ENCODE measurements at regions not wholly inside any gene's neighbourhood (a gene's known extent, or its start where the extent isn't known, plus 50 kb on each side); places are given as distances from the start of the nearest gene placed in this dataset.
A peak's percentile ranks its signal among the peaks of the same experiment; 100 is the strongest.

DNA sequence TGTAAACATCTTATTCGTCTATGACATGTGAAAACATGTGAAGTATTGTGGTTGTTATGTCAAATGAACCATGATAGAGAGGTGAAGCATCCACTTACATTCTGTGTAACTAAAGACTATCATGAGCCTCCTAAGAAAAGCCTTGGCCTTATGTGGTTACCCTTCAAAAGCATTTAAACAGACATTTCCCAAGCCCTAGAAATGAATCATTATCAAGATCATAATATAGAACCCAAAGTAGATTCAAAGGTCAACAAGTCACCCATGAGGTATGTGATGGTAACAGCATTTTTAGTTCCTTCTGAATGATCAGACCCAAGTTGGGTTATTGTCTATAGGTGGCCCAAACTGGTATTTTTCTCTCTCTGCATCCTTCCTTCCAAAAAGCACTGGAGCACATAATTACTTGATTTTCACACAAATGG lies 408.0 kb downstream of the TBL1XR1 start:
- DNase-seq: peak; percentile 64

DNA sequence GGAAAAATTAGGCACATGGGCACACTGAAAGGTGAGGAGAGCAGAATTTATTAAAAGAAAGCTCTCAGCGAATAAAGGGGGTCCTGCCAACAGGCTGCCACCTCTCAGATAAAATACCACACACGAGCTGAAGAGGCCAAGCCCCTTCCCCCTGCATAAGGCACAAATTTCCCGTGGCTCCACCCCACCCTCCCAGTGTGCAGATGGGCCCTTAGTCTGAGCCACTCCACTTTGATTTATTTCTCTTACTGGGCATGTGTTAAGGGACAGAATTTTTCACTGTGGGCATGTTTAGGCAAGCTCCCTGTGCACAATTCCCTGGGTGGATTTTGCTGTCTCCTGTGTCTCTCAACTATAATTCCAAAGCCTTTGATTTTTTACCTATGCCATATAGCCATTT lies 409.8 kb downstream of the TBL1XR1 start:
- DNase-seq: peak; percentile 10

DNA sequence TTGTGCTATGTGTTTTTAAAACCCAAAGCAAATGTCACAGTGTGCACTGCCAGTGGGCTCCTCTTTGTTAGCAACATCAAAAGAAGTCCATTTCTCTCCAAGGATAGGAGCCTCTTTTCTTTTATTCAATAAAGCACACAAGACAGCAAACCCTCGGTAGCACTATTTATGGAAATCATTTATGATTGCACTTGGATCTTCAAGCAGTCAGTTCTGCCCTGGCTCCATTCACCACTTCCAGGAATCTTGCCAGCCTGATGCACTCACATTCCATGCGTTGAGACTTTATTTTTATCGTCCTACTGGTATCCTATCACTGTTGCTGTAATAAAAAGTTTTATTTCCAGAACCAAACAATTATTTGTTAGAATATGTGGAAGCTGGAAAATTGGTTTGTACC lies 412.1 kb downstream of the TBL1XR1 start:
- DNase-seq: no peak

DNA sequence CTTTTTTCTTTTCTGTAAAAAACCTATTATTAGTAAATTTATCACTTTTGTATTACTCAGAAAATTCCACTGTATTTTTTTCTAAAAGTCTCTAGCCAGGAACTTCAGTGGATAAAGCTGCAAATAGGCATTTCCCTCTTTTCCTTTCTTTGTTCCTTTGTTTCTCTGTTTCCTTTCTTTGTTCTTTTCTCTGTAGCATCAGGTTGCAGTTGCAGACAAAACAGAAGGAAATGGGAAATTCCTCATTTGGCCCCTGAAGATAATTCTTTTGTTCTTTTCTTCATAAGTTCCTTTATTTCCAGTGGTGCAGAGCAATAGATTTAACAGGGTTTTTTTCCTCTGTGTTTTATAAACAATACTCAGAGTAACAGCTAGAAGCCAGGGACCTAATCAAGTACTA lies 416.5 kb downstream of the TBL1XR1 start:
- DNase-seq: no peak

- no peak for DNase-seq
Measured at GRCh38 chr3:176776622-176777175, 420.6 kb downstream of the TBL1XR1 start.

DNA sequence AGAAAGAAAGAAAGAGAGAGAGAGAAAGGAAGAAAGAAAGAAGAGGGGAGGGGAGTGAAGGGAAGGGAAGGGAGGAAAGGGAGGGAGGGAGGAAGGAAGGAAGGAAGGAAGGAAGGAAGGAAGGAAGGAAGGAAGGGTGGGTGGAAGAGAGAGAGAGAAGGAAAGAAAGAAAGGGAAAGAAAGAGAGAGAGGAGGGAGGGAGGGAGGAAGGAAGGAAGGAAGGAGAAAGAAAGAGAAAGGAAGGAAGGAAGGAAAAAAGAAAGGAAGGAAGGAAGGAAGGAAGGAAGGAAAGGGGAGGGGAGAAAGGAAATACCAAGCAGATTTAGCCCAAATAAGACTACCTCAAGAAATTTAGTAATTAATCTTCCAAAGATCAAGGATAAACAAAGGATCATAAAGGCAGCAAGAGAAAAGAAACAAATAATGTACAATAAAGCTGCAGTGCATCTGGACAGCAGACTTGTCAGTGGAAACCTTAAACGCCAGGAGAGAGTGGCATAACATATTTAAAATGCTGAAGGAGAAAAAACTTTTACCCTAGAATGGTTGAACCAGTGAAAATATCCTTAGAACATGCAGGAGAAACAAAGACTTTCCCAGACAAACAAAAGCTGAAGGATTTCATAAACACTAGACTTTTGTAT lies 427.6 kb downstream of the TBL1XR1 start:
- DNase-seq: no peak

- DNase-seq: no peak
Measured at GRCh38 chr3:176767385-176767784, 429.9 kb downstream of the TBL1XR1 start.

- DNase-seq: no peak
Measured at GRCh38 chr3:176766862-176767261, 430.4 kb downstream of the TBL1XR1 start.

DNA sequence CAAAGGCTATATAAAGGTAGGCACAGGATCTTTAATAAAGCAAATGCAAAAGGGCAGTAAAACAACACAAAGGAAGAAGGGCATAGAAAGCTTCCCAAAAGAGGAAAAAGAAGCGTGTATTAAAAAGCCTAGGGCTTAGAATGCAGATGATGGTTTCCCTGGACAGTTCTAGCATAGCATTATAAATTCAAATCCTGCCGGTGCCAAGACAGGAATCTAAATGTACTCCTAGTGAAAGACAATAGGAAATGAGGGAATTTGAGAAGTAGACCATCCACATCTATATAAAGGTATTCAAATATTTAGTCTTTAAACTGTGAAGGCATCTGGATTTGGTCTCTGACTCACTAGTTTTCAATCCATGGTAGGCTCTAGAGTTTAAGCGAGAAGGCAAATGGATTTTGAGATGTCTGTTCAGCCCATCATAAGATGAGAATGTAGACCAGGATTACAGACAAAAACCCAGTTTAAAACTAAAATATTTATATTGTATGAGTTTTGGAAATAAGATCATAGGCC lies 431.8 kb downstream of the TBL1XR1 start:
- DNase-seq: no peak

DNA sequence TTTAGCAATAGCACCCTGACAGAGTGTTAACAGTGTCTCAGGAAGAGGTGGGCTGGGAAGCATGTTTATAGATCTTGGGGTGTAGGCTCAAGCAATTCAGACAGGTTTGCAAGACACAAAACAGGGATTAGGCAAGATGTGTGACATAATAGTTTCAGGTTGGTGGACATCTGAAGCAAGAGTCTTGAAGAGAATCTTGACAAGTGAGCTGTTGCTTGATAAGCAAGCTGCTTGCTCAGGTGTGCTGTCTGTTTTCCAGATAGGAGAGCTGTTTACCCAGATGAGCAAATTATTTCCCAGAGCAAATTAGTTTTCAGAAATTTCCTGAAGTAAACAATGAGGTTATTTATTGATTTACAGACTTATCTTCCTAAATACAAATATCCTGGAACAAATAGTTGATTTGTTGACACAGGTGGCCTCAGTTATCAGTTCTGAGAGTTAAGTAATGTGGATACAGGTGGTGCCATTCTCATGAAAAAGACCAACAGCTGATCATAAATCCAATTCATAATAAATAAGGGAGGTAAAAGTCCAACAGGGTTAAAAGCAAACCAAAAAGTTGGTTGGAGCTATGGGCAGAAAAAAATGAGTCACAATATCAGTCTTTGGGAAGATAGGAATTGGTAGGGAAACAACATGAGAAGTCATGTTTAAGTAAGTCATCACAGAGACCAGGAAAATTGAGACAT lies 437.3 kb downstream of the TBL1XR1 start:
- DNase-seq: no peak

DNA sequence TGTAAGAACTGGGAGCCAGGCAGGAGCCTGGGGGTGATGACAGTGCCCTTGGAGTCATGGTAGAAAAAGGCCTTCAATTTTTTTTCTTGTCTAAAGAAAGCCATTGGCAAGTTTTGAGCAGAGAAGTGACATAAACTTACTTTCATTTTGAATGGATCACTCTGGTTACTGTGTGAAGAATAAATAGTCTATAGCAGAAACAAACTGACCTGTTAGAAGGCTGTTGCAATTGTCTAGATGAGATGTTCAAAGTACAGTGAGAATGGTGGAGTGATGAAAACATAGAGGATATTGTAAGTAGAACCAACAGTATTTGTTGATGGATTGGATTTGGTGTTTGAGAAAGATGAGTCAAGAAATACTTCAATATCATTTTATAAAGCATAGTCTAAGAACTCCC lies 439.9 kb downstream of the TBL1XR1 start:
- DNase-seq: no peak

DNA sequence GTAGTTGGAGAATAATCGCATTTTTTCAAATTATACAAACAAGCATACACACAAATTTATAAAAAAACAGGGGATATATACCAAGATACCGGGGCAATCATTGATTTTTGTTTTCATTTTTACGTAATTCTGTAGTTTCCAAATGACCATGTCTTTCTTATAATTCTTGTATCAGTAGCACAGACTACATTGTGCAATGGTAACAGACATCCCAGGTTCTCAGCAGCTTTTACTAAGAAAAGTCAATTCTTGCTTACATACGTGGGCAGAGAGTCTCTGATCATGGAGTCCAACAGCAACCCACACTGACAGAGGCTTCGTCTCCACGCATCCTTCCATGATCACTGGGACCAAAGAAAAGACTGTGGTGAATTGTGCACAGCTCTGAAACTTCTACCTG lies 441.3 kb downstream of the TBL1XR1 start:
- DNase-seq: no peak

GRCh38 chr3:176755552-176755951 lies 441.7 kb downstream of the TBL1XR1 start:
- no peak for DNase-seq

DNA sequence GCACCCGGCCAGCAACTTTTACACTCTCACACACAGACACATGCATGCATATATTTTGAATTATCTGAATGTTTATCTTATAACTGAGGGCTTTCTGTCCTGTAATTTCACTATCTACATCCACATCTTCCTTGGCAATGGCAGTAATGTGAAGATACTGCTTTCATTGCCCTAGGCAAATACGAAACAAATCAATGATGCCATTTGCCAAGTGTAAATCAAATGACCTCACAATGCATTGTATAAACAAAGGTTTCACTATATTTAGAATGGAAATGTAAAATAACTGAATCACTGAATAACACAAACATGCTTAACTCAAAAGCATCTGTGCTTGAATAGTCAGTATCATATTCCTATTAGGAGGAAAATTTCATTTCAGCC lies 455.6 kb downstream of the TBL1XR1 start:
- no peak for DNase-seq

DNA sequence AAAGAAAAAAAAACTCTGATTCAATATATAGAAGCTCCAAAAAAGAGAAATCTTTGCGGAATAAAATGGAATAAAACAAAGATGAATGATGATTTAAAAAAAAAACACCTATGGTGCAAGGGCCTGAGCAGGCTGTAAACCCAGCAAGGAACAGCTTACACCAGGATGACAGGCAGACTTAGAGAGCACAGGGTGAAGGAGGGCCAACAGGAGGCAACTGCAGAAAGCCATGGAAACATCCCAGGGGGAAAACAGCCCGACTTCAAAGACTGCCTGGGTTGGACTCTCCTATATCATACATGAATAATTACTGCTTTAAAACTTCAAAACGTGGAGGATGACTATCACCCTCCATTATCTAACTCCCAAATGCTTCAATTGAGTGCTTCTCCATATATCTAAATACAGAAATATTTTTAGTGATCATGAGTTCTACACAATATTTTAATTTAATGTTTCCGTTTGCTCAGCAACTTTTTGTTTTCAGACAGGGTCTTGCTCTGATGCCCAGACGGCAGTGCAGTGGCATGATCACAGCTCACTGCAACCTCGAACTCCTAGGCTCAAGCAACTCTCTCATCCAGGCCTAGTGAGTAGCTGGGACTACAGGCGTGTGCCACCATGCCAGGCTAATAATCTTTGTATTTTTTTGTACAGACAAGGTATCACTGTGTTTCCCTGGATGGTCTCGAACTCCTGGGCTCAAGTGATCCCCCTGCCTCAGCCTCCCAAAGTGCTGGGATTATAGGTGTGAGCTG lies 456.2 kb downstream of the TBL1XR1 start:
- no peak for DNase-seq

GRCh38 chr3:176739159-176739558 lies 458.1 kb downstream of the TBL1XR1 start:
- no peak for DNase-seq

GRCh38 chr3:176737480-176738110 lies 459.7 kb downstream of the TBL1XR1 start:
- no peak for DNase-seq

- DNase-seq: no peak
Measured at GRCh38 chr3:176734146-176734545, 463.1 kb downstream of the TBL1XR1 start.

- no peak for DNase-seq
Measured at GRCh38 chr3:176724394-176724759, 472.9 kb downstream of the TBL1XR1 start.

DNA sequence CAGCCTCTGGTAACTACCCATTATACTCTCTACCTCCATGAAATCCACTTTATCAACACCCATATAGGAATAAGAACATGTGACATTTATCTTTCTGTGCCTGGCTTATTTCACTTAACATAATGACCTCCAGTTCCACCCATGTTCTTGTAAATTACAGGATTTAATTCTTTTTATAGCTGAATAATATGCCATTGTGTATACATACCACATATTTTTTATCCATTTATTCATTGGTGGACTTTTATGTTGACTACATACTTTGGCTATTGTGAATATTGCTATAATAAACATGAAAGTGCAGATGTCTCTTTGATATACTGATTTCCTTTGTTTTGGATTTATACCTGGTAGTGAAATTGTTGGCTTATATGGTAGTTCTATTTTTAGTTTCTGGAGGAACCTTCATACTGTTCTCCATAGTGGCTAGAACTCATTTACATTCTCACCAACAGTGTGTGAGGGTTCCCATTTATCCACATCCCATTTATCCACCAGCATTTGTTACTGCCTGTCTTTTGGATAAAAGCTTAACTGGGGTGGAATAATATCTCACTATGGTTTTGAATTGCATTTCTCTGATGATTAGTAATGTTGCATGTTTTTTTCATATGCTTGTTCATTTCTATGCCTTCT lies 473.4 kb downstream of the TBL1XR1 start:
- DNase-seq: no peak

DNA sequence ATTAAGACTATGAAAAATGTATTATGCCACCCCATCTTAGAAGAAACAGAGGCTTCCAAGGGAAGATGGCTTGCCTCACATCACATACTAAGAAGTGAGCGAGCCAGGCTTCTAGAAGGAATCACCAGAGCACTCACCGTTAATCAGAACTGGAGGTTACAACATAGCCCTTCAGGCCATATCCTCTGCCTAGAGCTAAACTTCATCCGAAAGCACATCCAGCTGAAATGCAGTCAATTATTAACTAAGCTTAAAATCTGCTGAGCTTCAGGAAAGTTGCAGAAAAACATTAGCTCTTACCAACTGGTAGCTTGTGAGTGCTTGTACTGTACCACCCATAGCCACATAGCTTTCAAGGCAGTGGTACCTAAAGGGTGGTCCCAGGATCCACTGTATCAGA lies 483.2 kb downstream of the TBL1XR1 start:
- no peak for DNase-seq

DNA sequence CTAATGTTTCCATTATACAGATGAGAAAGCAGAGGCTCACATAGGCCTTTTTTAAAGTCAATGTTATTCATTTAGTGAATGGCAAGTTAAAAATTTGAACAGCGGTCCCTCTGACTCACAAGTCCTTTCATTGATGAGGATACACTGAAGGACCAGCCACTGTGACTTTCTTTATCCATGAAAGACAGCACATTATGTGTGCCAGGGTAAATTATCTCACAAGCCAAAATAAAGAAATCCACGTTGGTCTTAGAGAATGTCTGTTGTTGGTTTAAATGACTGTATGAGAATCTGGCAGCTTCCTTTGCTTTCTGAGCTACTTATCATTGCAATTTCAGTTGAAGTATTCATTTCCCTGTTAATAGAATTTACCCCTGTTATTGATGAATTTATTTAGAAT lies 485.1 kb downstream of the TBL1XR1 start:
- no peak for DNase-seq

DNA sequence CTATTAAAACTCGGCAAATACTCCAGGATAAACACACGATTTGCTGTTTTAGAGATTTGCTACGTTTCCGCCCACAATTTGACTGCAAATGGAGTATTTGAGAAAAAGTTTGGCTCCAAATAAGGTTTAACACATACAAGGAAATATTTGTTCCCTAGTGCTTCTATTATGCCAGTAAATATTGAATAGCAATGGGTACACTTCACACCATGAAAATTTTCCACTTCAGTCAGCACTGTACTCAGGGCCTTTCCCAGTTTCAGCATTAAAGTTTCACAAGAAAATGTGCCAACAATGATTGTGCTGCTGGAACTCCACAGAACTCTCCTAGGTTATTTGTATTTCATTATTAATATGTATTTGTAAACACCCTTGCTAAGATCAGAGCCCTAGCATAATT lies 498.0 kb downstream of the TBL1XR1 start:
- DNase-seq: no peak
